ENCODE measurements at regions not wholly inside any gene's neighbourhood (a gene's known extent, or its start where the extent isn't known, plus 50 kb on each side); places are given as distances from the start of the nearest gene placed in this dataset.
"Not testable (repeated sequence)": the region's sequence is repeated elsewhere in the genome, so short reads cannot be mapped to it uniquely, and the experiment has no call there.

DNA sequence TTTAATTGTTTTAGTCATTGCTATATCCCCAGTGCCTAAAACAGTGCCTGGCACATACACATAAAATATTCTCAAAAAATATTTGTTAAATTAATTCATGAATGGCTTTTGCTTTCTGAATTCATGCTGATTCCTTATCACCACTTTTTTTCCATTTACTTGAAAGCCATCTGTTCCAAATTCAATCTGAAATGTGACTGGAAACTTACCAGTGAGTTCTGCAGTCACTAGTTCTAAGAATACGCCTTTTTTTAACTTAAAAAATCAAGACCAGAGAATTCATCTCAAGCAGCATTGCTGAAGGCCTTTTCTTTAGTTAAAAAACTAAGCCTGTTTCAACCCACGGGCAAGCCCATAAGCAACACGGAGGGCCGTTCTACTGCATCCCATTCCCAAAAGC, 114.0 kb upstream of the ERCC4 start:
- DNase-seq (ENCODE audit: low spot score) = no peak

DNA sequence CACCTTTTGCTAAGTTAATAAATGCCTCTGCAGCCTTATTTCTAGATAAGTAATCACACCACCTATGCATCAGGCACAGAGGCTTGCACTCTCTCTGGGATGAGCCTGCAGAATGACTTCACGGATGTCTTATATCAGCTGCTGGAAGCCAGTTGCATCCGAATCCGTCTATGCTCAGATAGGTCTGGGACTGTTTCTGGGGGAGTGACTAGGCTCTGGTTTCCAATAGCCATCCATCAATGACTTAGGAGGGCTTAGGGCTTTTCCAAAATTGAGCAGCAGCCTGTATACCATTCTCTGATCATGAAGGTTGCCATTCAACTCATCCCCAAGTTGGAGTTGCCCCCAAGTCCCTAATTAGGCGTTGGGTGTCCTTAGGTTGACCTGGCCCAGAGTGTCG, 113.3 kb upstream of the ERCC4 start:
- no peak for DNase-seq (ENCODE audit: low spot score)

DNA sequence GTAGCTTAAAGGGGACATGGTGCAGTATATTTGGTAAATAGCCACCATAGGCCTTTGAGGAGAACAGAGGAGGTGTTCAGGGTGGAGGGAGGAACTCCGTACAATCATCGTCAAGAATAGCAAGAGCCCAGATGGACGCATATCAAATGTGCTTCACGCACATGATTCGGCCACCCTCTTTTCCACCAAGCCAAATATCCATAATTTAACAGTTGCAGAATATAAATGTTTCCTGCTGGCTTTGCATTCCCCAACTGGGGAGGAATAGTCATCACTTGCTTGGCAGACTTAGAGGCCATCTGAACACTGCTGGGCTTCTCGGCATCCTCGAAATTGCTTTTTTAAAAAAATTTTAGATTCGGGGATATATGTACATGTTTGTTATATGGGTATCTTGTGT, 111.9 kb upstream of the ERCC4 start:
- no peak for DNase-seq (ENCODE audit: low spot score)

- no peak for DNase-seq (ENCODE audit: low spot score)
Observed at GRCh38 chr16:13809765-13810164, 110.2 kb upstream of the ERCC4 start.

- DNase-seq (ENCODE audit: low spot score) = no peak
Observed at GRCh38 chr16:13811834-13812233, 108.1 kb upstream of the ERCC4 start.

DNA sequence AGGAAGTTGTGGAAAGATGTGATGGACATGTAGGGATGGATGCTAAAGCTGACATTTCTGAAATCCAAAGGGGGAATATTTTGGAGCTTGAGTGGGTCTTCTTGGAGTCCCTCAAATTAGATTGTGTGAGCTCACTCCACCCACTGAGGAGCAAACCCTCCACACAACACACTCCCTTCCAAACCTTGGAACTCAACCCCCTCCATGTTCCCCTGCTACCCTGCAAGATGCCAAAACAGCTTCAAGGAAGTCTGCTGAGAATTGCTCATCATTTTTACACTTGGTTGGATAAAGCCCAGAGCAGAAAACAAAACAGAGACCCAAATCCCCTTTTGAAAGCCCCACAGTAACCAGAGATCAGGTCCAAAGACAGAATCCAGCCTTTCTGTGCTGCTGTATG, 103.3 kb upstream of the ERCC4 start:
- DNase-seq (ENCODE audit: low spot score) = no peak

DNA sequence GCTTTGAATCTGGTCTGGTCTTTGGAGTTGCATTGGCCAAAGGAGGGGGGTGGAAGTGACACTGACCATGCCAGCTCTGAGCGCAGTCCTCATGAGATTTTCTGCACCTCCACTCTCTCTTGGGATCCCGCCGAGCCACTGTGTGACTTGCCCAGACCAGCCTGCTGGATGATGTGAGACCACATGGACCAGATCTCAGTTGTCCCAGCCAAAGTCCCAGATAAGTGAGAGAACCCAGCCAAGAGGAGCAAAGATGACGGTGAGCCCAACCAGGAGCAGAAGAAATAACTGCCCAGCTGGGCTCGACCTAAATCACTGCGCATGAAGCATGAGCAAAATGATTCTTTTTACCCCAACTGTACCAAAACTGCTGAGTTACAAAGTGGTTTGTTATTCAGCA, 96.5 kb upstream of the ERCC4 start:
- DNase-seq (ENCODE audit: low spot score) = no peak

- DNase-seq (ENCODE audit: low spot score) = no peak
Observed at GRCh38 chr16:13829697-13830299, 90.2 kb upstream of the ERCC4 start.

GRCh38 chr16:13833515-13833914, 86.4 kb upstream of the ERCC4 start:
- DNase-seq (ENCODE audit: low spot score) = no peak

DNA sequence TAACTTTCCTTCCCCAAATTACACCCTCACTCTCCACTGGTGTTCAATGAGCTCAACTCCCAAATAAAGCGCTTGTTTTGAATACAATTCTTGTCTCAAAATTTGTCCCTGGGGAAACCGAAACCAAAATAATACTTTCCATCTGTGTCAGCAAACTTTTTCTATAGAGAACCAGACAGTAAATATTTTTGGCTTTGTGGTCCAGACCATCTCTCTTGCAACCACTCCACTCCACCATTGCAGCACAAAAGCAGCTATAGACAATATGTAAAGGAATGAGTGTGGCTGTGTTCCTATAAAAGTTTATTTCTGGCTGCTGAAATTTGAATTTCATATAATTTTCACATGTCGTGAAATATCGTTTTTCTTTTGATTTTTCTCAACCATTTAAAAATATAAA, 84.6 kb upstream of the ERCC4 start:
- no peak for DNase-seq (ENCODE audit: low spot score)

DNA sequence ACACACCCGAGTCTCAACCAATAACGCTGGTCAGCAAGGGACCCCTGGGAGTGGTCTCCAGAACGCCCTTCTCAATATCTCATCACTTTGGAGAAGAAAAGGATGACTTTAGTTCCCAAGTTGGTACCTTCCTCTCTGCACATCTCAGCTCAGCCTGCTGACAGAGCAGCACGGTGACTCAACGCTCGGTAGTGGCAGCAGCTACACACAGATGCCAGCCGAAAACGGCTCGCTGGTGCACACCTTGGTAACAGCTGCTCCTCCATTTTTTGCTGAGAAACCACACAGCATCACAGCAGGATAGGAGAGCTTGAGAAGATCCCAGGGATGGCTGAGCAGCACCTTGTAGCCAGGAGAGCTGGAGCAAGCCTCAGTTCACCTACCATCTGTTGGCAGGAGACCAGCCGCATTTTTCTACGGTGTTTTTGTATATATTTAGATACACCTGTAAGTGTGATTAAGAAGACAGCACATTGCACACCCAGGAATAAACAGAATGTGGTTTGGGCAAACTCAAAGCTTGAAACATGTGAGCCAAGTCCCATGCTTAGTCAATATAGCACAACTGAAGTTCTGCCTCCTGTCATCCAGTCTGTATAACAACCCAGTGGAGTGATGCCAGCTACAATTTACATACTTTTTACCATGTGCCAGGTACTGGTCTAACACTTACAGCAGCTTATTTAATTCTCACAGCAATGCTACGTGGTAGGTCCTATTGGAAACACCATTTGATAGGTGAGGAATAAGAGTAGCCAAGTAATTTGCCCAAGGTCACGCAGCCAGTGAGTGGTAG, 83.8 kb upstream of the ERCC4 start:
- DNase-seq (ENCODE audit: low spot score) = no peak

- no peak for DNase-seq (ENCODE audit: low spot score)
Observed at GRCh38 chr16:13838401-13839190, 81.4 kb upstream of the ERCC4 start.

GRCh38 chr16:13839577-13839976, 80.4 kb upstream of the ERCC4 start:
- DNase-seq (ENCODE audit: low spot score) = no peak

GRCh38 chr16:13845232-13845631, 74.7 kb upstream of the ERCC4 start:
- no peak for DNase-seq (ENCODE audit: low spot score)

GRCh38 chr16:13848795-13849194, 71.2 kb upstream of the ERCC4 start:
- no peak for DNase-seq (ENCODE audit: low spot score)

DNA sequence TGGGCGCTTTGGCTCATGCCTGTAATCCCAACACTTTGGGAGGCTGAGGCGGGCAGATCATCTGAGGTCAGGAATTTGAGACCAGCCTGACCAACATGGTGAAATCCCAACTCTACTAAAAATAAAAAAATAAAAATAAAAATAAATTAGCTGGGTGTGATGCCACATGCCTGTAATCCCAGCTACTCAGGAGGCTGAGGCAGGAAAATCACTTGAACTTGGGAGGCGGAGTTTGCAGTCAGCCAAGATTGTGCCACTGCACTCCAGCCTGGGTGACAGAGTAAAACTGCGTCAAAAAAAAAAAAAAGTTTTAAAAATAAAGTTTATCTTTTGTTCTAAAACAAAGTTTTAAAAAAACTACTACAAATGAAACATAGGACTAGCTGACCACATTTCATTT, 69.8 kb upstream of the ERCC4 start:
- DNase-seq (ENCODE audit: low spot score) = not testable (repeated sequence)

GRCh38 chr16:13852827-13853226, 67.1 kb upstream of the ERCC4 start:
- no peak for DNase-seq (ENCODE audit: low spot score)

- no peak for DNase-seq (ENCODE audit: low spot score)
Observed at GRCh38 chr16:13856398-13856797, 63.6 kb upstream of the ERCC4 start.

DNA sequence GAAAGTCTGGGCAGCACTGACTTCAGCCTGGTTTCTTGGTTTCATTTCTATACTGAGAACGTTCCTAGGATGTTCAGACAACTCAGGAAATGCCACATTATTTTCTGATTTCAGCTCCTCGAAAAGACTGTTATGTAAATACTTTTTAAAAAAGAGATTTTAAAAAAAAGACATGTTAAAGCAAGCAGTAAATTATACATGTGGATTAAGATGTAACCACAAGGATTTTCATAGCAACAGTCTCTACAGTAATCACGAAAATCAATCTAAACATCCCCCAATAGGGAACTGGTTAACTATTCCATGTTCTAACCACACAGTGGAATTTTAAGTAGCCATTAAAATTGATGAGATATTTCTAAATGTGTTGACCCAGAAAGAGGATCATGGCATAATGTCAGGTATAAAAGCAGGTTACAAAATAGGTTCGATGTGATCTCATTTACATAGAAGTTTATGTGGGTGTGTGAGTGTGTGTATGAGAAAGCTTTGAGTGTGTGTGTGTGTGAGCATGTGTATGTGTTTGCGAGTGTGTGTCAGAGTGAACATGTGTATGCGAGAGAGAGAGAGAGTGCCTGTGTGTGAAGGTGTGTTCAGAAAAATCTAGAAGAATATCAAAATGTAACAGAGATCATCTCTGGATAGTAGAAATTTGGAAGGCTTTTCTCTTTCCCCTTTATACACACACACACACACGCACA, 63.0 kb upstream of the ERCC4 start:
- DNase-seq (ENCODE audit: low spot score) = no peak

DNA sequence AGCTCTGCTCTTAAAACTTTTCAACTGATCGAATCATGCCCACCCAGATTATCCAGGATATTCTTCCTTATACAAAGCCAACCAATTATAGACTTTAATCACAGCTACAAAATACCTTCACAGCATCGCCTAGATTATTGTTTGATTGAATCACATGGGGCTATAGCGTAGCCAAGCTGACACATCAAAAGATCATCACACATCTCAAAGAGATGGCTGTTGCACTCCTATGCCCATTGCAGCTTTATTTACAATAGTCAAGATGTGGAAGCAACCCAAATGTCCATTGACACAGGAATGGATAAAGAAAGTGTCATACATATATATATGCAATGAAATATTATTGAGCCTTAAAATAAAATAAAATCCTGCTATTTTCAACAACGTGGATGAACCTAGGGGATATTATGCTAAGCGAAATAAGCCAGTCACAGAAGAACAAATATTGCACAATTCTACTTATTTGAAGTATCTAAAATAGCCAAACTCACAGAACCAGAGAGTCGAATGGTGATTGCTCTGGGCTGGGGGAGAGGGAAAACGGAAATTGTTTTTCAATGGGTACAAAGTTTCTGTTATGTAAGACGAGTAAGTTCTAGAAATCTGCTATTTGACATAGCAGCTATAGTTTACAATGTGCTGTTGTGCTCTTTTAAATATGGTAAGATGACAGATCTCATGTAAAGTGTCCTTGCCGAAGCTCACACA, 60.9 kb upstream of the ERCC4 start:
- DNase-seq (ENCODE audit: low spot score) = no peak

- no peak for DNase-seq (ENCODE audit: low spot score)
Observed at GRCh38 chr16:13863075-13863765, 56.7 kb upstream of the ERCC4 start.
